Activated naive CD8-positive, alpha-beta T cell (primary cell): ENCODE measurements at regions not wholly inside any gene's neighbourhood (a gene's known extent, or its start where the extent isn't known, plus 50 kb on each side); places are given as distances from the start of the nearest gene placed in this dataset.

ENCODE experiments used
- H3K27ac Mint-ChIP-seq: one replicate; pipeline ENCODE4 v1.8.0; 2021; ENCODE audit warnings: mixed read lengths
- H3K27me3 Mint-ChIP-seq: one replicate; pipeline ENCODE4 v1.8.0; 2021; ENCODE audit warnings: mixed read lengths
- H3K36me3 Mint-ChIP-seq: one replicate; pipeline ENCODE4 v1.8.0; 2021; ENCODE audit warnings: mixed read lengths
- H3K4me1 Mint-ChIP-seq: one replicate; pipeline ENCODE4 v1.8.0; 2021; ENCODE audit warnings: low read depth, mixed read lengths
- H3K4me3 Mint-ChIP-seq: one replicate; pipeline ENCODE4 v1.8.0; 2021; ENCODE audit warnings: mild to moderate bottlenecking, mixed read lengths
- H3K9me3 Mint-ChIP-seq: one replicate; pipeline ENCODE4 v1.8.0; 2021; ENCODE audit warnings: low read depth, mixed read lengths

- Mint-ChIP-seq H3K4me3 (no peak overlapping the region), H3K27me3 (peaks cover 11% of the 10 kb centered on the region), H3K9me3 (no peaks in the 10 kb centered on the region), H3K27ac (no peak overlapping the region), H3K36me3 (no peaks in the 10 kb centered on the region), H3K4me1 (no peaks in the 10 kb centered on the region)
Measured at GRCh38 chr9:113705928-113706519, 170.1 kb upstream of the ZNF618 start.

- Mint-ChIP-seq H3K9me3 (no peaks in the 10 kb centered on the region), H3K36me3 (no peaks in the 10 kb centered on the region), H3K27ac (no peak overlapping the region), H3K4me3 (no peak overlapping the region), H3K4me1 (no peaks in the 10 kb centered on the region), H3K27me3 (peaks cover 9% of the 10 kb centered on the region)
Measured at GRCh38 chr9:113707953-113708695, 168.0 kb upstream of the ZNF618 start.

GRCh38 chr9:113708821-113709713 is 167.0 kb upstream of the ZNF618 start:
- no peaks in the 10 kb centered on the region for H3K36me3 Mint-ChIP-seq
- H3K4me1 Mint-ChIP-seq: no peaks in the 10 kb centered on the region
- H3K27me3 Mint-ChIP-seq: peaks cover 9% of the 10 kb centered on the region
- no peak overlapping the region for H3K27ac Mint-ChIP-seq
- no peaks in the 10 kb centered on the region for H3K9me3 Mint-ChIP-seq
- no peak overlapping the region for H3K4me3 Mint-ChIP-seq

DNA sequence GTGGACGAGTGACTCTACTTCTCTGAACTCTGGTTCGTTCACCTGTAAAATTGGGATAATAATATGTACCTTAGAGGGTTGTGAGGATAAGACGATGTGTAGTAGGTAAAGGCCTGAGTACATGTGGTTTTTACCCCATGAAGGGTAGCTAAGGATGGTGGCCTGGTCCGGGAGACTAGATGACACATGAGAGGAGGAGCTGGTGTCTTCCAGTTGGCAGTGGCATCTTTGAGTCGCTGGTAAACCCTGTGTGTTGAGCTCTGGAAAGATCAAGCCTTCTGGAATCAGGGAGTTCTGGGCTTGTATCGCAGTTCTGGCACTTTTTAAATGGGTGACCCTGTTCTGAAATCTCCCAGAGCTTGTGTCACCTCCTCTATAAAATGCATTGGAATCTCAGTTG is 166.4 kb upstream of the ZNF618 start:
- H3K36me3 Mint-ChIP-seq: no peaks in the 10 kb centered on the region
- no peaks in the 10 kb centered on the region for H3K4me1 Mint-ChIP-seq
- no peaks in the 10 kb centered on the region for H3K9me3 Mint-ChIP-seq
- no peak overlapping the region for H3K27ac Mint-ChIP-seq
- H3K27me3 Mint-ChIP-seq: peaks cover 9% of the 10 kb centered on the region
- H3K4me3 Mint-ChIP-seq: no peak overlapping the region

- Mint-ChIP-seq H3K9me3 (peaks cover 3% of the 10 kb centered on the region), H3K27me3 (peaks cover 9% of the 10 kb centered on the region), H3K36me3 (no peaks in the 10 kb centered on the region), H3K4me3 (no peak overlapping the region), H3K4me1 (no peaks in the 10 kb centered on the region), H3K27ac (no peak overlapping the region)
Measured at GRCh38 chr9:113711251-113711650, 164.9 kb upstream of the ZNF618 start.

GRCh38 chr9:113712053-113712452 is 164.1 kb upstream of the ZNF618 start:
- no peaks in the 10 kb centered on the region for H3K4me1 Mint-ChIP-seq
- H3K27me3 Mint-ChIP-seq: peaks cover 9% of the 10 kb centered on the region
- no peaks in the 10 kb centered on the region for H3K36me3 Mint-ChIP-seq
- H3K27ac Mint-ChIP-seq: no peak overlapping the region
- H3K4me3 Mint-ChIP-seq: no peak overlapping the region
- H3K9me3 Mint-ChIP-seq: peaks cover 3% of the 10 kb centered on the region

- peaks cover 5% of the 10 kb centered on the region for H3K27me3 Mint-ChIP-seq
- no peaks in the 10 kb centered on the region for H3K4me1 Mint-ChIP-seq
- peaks cover 3% of the 10 kb centered on the region for H3K9me3 Mint-ChIP-seq
- no peaks in the 10 kb centered on the region for H3K36me3 Mint-ChIP-seq
- H3K4me3 Mint-ChIP-seq: no peak overlapping the region
- H3K27ac Mint-ChIP-seq: no peak overlapping the region
Measured at GRCh38 chr9:113715086-113715485, 161.0 kb upstream of the ZNF618 start.

DNA sequence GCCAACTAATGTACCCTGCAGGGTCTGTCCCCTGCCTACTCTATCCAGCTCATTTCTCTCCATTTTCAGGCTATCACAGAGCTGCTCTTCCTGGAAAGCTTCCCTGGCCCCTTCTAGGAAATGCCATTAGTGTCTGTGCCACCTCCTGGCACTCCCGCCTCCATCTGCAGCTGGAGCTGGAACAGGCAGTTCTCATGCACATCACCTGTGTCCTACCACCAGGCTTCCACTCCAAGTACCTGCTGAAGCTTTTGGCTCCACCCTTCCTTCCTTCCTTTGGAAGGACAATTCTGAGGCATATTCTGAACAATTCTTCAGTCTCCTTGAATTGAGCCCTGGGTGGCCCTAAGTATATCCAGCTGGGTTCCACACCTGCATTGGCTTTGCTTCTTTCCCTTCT is 156.2 kb upstream of the ZNF618 start:
- H3K9me3 Mint-ChIP-seq: peaks cover 9% of the 10 kb centered on the region
- H3K4me3 Mint-ChIP-seq: no peak overlapping the region
- peaks cover 13% of the 10 kb centered on the region for H3K27me3 Mint-ChIP-seq
- H3K36me3 Mint-ChIP-seq: peaks cover 2% of the 10 kb centered on the region
- no peak overlapping the region for H3K27ac Mint-ChIP-seq
- no peaks in the 10 kb centered on the region for H3K4me1 Mint-ChIP-seq

DNA sequence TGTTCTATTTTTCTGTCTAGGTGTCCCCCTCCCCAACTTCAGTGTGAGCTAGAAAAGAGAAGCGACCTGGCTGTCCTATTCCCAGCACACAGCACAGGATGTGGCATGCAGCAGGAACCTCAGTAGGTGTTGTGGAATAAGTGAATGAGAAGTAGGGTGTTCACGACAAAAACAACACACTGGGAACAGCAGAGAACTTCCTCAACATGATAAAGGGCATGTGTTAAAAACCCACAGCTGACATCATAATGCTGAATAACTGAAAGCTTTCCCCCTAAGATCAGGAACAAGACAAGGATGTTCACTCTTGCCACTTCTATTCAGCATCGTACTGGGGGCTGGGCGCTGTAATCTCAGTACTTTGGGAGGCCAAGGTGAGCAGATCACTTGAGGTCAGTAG is 155.6 kb upstream of the ZNF618 start:
- peaks cover 13% of the 10 kb centered on the region for H3K27me3 Mint-ChIP-seq

DNA sequence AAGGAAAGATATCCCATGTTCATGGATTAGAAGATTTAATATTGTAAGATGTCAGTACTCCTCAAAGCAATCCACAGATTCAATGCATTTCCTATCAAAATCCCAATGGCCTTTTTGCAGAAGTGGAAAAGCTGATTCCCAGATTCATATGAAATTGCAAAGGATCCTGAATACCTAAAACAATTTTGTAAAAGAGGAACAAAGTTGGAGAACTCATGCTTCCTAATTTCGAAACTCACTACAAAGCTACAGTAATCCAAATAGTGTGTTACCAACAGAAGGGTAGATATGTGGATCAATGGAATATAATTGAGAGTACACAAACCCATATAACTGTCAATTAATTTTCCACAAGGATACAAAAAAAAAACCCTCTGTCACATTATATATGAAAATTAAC is 154.3 kb upstream of the ZNF618 start:
- Mint-ChIP-seq H3K36me3 (peaks cover 2% of the 10 kb centered on the region), H3K27me3 (peaks cover 13% of the 10 kb centered on the region), H3K4me3 (no peak overlapping the region), H3K27ac (no peak overlapping the region), H3K4me1 (no peaks in the 10 kb centered on the region), H3K9me3 (peaks cover 6% of the 10 kb centered on the region)

More for the DNA sequence above, 155.6 kb upstream of the ZNF618 start:
- Mint-ChIP-seq H3K27ac (no peak overlapping the region), H3K4me3 (no peak overlapping the region), H3K36me3 (peaks cover 2% of the 10 kb centered on the region), H3K9me3 (peaks cover 8% of the 10 kb centered on the region), H3K4me1 (no peaks in the 10 kb centered on the region)

DNA sequence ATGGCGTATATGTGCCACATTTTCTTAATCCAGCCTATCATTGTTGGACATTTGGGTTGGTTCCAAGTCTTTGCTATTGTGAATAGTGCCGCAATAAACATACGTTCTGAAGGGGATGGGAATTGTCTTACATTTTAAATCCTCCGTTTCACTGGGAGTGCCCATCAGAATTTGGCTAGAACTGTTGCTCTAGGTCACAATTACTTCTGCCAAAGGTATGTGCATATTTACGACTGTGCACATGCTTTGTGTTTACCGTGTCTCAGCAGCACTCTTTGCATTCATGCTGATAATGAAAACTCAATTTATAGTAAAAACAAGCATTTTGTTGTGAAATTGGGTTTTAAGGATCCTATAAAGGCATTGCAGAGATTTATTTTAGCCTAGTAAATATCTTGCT is 151.9 kb upstream of the ZNF618 start:
- Mint-ChIP-seq H3K36me3 (peaks cover 2% of the 10 kb centered on the region), H3K27me3 (peaks cover 12% of the 10 kb centered on the region), H3K9me3 (peaks cover 6% of the 10 kb centered on the region), H3K27ac (no peak overlapping the region), H3K4me3 (no peak overlapping the region), H3K4me1 (no peaks in the 10 kb centered on the region)

DNA sequence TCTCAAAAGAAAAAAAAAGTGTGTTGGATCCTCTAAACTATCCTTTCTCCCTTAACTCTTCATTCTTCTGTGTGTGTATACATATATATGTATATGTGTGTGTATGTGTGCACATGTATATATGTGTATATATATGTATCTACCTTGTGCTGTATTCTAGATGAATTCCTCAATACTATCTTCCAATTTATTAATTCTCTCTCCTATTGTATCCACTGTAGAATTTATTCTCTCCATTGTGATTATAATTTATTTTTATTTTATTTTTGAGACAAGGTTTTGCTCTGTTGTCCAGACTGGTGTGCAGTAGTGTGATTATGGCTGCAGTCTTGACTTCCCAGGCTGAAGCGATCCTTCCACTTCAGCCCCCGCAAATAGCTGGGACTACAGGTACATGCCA is 147.1 kb upstream of the ZNF618 start:
- no peaks in the 10 kb centered on the region for H3K36me3 Mint-ChIP-seq
- peaks cover 6% of the 10 kb centered on the region for H3K27me3 Mint-ChIP-seq
- no peak overlapping the region for H3K4me3 Mint-ChIP-seq
- H3K4me1 Mint-ChIP-seq: no peaks in the 10 kb centered on the region
- peaks cover 9% of the 10 kb centered on the region for H3K9me3 Mint-ChIP-seq
- no peak overlapping the region for H3K27ac Mint-ChIP-seq

- Mint-ChIP-seq H3K27ac (no peak overlapping the region), H3K36me3 (no peaks in the 10 kb centered on the region), H3K4me3 (no peak overlapping the region), H3K4me1 (no peaks in the 10 kb centered on the region), H3K27me3 (peaks cover 11% of the 10 kb centered on the region), H3K9me3 (peaks cover 9% of the 10 kb centered on the region)
Measured at GRCh38 chr9:113734826-113735225, 141.3 kb upstream of the ZNF618 start.

- no peaks in the 10 kb centered on the region for H3K4me1 Mint-ChIP-seq
- H3K27ac Mint-ChIP-seq: no peak overlapping the region
- no peak overlapping the region for H3K4me3 Mint-ChIP-seq
- no peaks in the 10 kb centered on the region for H3K36me3 Mint-ChIP-seq
- H3K27me3 Mint-ChIP-seq: peaks cover 18% of the 10 kb centered on the region
- H3K9me3 Mint-ChIP-seq: no peaks in the 10 kb centered on the region
Measured at GRCh38 chr9:113737517-113738271, 138.4 kb upstream of the ZNF618 start.
